ENCODE measurements at regions not wholly inside any gene's neighbourhood (a gene's known extent, or its start where the extent isn't known, plus 50 kb on each side); places are given as distances from the start of the nearest gene placed in this dataset.
"Not testable (repeated sequence)": the region's sequence is repeated elsewhere in the genome, so short reads cannot be mapped to it uniquely, and the experiment has no call there.

GRCh38 chr5:128703322-128703721 lies 165.3 kb upstream of the FBN2 start:
- H3K36me3 ChIP-seq: no peaks in the 10 kb centered on the region
- DNase-seq: no peak
- H3K9me3 ChIP-seq: no peaks in the 10 kb centered on the region
- H3K4me3 ChIP-seq: no peak overlapping the region
- no peaks in the 10 kb centered on the region for H3K4me1 ChIP-seq
- no peaks in the 10 kb centered on the region for H3K27me3 ChIP-seq
- TF ChIP-seq, protein P1, sequence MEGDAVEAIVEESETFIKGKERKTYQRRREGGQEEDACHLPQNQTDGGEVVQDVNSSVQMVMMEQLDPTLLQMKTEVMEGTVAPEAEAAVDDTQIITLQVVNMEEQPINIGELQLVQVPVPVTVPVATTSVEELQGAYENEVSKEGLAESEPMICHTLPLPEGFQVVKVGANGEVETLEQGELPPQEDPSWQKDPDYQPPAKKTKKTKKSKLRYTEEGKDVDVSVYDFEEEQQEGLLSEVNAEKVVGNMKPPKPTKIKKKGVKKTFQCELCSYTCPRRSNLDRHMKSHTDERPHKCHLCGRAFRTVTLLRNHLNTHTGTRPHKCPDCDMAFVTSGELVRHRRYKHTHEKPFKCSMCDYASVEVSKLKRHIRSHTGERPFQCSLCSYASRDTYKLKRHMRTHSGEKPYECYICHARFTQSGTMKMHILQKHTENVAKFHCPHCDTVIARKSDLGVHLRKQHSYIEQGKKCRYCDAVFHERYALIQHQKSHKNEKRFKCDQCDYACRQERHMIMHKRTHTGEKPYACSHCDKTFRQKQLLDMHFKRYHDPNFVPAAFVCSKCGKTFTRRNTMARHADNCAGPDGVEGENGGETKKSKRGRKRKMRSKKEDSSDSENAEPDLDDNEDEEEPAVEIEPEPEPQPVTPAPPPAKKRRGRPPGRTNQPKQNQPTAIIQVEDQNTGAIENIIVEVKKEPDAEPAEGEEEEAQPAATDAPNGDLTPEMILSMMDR (IDR thresholded peaks at IDR 0.05): no peak
- TF ChIP-seq POLR2A (IDR thresholded peaks at IDR 0.05): no peak
- H3K27ac ChIP-seq: no peak overlapping the region

GRCh38 chr5:128706269-128706668 lies 168.2 kb upstream of the FBN2 start:
- H3K4me1 ChIP-seq: no peaks in the 10 kb centered on the region
- H3K4me3 ChIP-seq: no peak overlapping the region
- TF ChIP-seq, protein P1 (IDR thresholded peaks at IDR 0.05): no peak
- no peak for TF ChIP-seq POLR2A (IDR thresholded peaks at IDR 0.05)
- H3K9me3 ChIP-seq: no peaks in the 10 kb centered on the region
- no peak overlapping the region for H3K27ac ChIP-seq
- no peak for DNase-seq
- H3K36me3 ChIP-seq: no peaks in the 10 kb centered on the region
- H3K27me3 ChIP-seq: no peaks in the 10 kb centered on the region

- Histone ChIP-seq H3K4me1 (no peaks in the 10 kb centered on the region), H3K27ac (no peak overlapping the region)
- DNase-seq: no peak
Measured at GRCh38 chr5:128708841-128709240, 170.8 kb upstream of the FBN2 start.

DNA sequence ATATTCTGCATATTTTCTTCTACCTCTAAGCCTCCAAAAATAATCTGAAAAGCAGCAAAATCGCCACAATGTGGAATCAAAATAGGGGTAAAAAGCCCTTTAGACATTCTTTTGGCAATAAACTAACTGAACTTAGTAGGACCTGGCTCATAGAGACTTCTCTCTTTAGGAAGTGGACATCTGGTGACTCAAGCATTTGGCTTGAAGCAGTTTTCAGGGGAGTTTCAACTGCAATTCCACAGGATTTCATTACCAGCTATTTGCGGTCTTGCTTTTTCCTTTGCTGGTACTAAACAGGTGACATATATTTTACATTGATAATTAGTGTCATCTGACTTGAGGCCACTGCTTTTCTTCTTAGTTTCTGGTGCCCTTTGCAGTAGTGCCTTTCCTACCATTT lies 173.2 kb upstream of the FBN2 start:
- no peaks in the 10 kb centered on the region for H3K27me3 ChIP-seq
- H3K36me3 ChIP-seq: no peaks in the 10 kb centered on the region
- TF ChIP-seq, protein P1 (IDR thresholded peaks at IDR 0.05): no peak
- no peak for TF ChIP-seq POLR2A (IDR thresholded peaks at IDR 0.05)
- DNase-seq: no peak
- no peak overlapping the region for H3K4me3 ChIP-seq
- no peaks in the 10 kb centered on the region for H3K9me3 ChIP-seq
- no peak overlapping the region for H3K27ac ChIP-seq
- H3K4me1 ChIP-seq: no peaks in the 10 kb centered on the region

More at GRCh38 chr5:128708841-128709240, 170.8 kb upstream of the FBN2 start:
- H3K36me3 ChIP-seq: no peaks in the 10 kb centered on the region
- no peak overlapping the region for H3K4me3 ChIP-seq
- no peaks in the 10 kb centered on the region for H3K27me3 ChIP-seq
- TF ChIP-seq POLR2A (IDR thresholded peaks at IDR 0.05): no peak
- TF ChIP-seq, protein P1 (IDR thresholded peaks at IDR 0.05): no peak
- no peaks in the 10 kb centered on the region for H3K9me3 ChIP-seq

DNA sequence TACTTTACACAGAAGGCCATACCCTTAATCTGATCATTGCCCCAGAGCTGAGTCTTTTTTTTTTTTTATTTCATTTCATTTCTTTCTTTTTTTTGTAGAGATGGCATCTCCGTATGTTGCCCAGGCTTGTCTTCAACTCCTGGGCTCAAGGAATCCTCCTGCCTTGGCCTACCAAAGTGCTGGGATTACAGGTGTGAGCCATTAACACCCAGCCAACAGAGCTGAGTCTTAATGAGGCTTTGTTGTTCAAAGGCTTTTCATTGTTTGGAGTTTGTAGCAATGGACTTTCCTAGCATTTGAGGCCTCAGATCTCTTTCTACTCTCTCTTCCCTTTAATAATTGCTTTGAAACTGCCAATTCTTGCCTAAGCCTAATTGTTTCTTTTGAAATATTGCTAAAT lies 176.5 kb upstream of the FBN2 start:
- no peak overlapping the region for H3K27ac ChIP-seq
- no peaks in the 10 kb centered on the region for H3K36me3 ChIP-seq
- no peak for DNase-seq
- H3K4me3 ChIP-seq: no peak overlapping the region
- H3K9me3 ChIP-seq: no peaks in the 10 kb centered on the region
- no peaks in the 10 kb centered on the region for H3K27me3 ChIP-seq
- TF ChIP-seq POLR2A (IDR thresholded peaks at IDR 0.05): no peak
- TF ChIP-seq, protein P1 (IDR thresholded peaks at IDR 0.05): no peak
- H3K4me1 ChIP-seq: no peaks in the 10 kb centered on the region

GRCh38 chr5:128722551-128722950 lies 184.5 kb upstream of the FBN2 start:
- Histone ChIP-seq H3K4me3 (no peak overlapping the region), H3K4me1 (no peaks in the 10 kb centered on the region), H3K9me3 (no peaks in the 10 kb centered on the region), H3K36me3 (no peaks in the 10 kb centered on the region), H3K27me3 (no peaks in the 10 kb centered on the region), H3K27ac (no peak overlapping the region)
- no peak for TF ChIP-seq POLR2A (IDR thresholded peaks at IDR 0.05)
- no peak for DNase-seq

GRCh38 chr5:128730021-128730420 lies 192.0 kb upstream of the FBN2 start:
- not testable (repeated sequence) for H3K4me1 ChIP-seq, H3K27ac ChIP-seq, H3K9me3 ChIP-seq, H3K27me3 ChIP-seq, DNase-seq, H3K36me3 ChIP-seq, H3K4me3 ChIP-seq

- not testable (repeated sequence) for DNase-seq, H3K4me3 ChIP-seq, H3K36me3 ChIP-seq, H3K9me3 ChIP-seq, H3K27ac ChIP-seq, H3K4me1 ChIP-seq, H3K27me3 ChIP-seq
Measured at GRCh38 chr5:128735656-128736055, 197.6 kb upstream of the FBN2 start.

All from Peyer's patch (tissue), 4 donors.